WTC11 (cell line): ENCODE measurements at regions not wholly inside any gene's neighbourhood (a gene's known extent, or its start where the extent isn't known, plus 50 kb on each side); places are given as distances from the start of the nearest gene placed in this dataset.

Experiments used
- CBFB ChIP-seq: sonication (generic); formaldehyde crosslinking; IDR thresholded peaks from 2 replicates; pipeline ENCODE4 v1.8.1; 2022; ENCODE audit warnings: mild to moderate bottlenecking, low read depth, missing genetic modification reagents
- FOXK1 ChIP-seq: sonication (generic); formaldehyde crosslinking; IDR thresholded peaks from 2 replicates; pipeline ENCODE4 v1.8.0; 2022; ENCODE audit warnings: mild to moderate bottlenecking, moderate library complexity, missing genetic modification reagents
- MXD4 ChIP-seq: fragments of 250-450 bp; sonication (Bioruptor Pico); IDR thresholded peaks from 2 replicates; pipeline ENCODE4 v1.8.0; 2021; ENCODE audit warnings: mild to moderate bottlenecking, moderate library complexity, borderline replicate concordance
- MYBL2 ChIP-seq: sonication (generic); formaldehyde crosslinking; IDR thresholded peaks from 2 replicates; pipeline ENCODE4 v1.8.1; 2023; ENCODE audit warnings: mild to moderate bottlenecking, moderate library complexity, missing genetic modification reagents
- ZNF317 ChIP-seq: sonication (generic); formaldehyde crosslinking; IDR thresholded peaks from 2 replicates; pipeline ENCODE4 v1.8.1; 2023; ENCODE audit warnings: low read depth, mild to moderate bottlenecking, moderate library complexity, missing genetic modification reagents, borderline replicate concordance
- TF ChIP-seq, protein P1 (sequence below): sonication (generic); formaldehyde crosslinking; IDR thresholded peaks from 2 replicates; pipeline ENCODE4 v1.8.1; 2023; ENCODE audit warnings: mild to moderate bottlenecking, missing genetic modification reagents, moderate library complexity
- TF ChIP-seq, protein P2 (sequence below): sonication (generic); formaldehyde crosslinking; IDR thresholded peaks from 2 replicates; pipeline ENCODE4 v1.8.0; 2022; ENCODE audit warnings: mild to moderate bottlenecking, missing genetic modification reagents
- TF ChIP-seq, protein P3 (sequence below): sonication (generic); formaldehyde crosslinking; IDR thresholded peaks from 2 replicates; pipeline ENCODE4 v1.8.1; 2022; ENCODE audit warnings: low read depth, mild to moderate bottlenecking, moderate library complexity, missing genetic modification reagents, borderline replicate concordance
- TF ChIP-seq, protein P4 (sequence below): fragments of 200-600 bp; IDR thresholded peaks from 2 replicates; pipeline ENCODE4 v1.8.0; 2022; ENCODE audit warnings: antibody characterized with exemption
- TF ChIP-seq, protein P5 (sequence below): sonication (generic); formaldehyde crosslinking; IDR thresholded peaks from 2 replicates; pipeline ENCODE4 v1.8.1; 2022; ENCODE audit warnings: mild to moderate bottlenecking, missing genetic modification reagents, moderate library complexity, borderline replicate concordance
- TF ChIP-seq, protein P6 (sequence below): fragments of 250-450 bp; sonication (Bioruptor Pico); IDR thresholded peaks from 2 replicates; pipeline ENCODE4 v2.1.2; 2022; ENCODE audit warnings: mild to moderate bottlenecking, moderate library complexity
- TF ChIP-seq, protein P7 (sequence below): sonication (generic); formaldehyde crosslinking; IDR thresholded peaks from 2 replicates; pipeline ENCODE4 v1.8.1; 2022; ENCODE audit warnings: missing genetic modification reagents, borderline replicate concordance
- TF ChIP-seq, protein P8 (sequence below): fragments of 250-450 bp; sonication (Bioruptor Pico); IDR thresholded peaks from 2 replicates; pipeline ENCODE4 v1.9.0; 2021; ENCODE audit warnings: mild to moderate bottlenecking

DNA sequence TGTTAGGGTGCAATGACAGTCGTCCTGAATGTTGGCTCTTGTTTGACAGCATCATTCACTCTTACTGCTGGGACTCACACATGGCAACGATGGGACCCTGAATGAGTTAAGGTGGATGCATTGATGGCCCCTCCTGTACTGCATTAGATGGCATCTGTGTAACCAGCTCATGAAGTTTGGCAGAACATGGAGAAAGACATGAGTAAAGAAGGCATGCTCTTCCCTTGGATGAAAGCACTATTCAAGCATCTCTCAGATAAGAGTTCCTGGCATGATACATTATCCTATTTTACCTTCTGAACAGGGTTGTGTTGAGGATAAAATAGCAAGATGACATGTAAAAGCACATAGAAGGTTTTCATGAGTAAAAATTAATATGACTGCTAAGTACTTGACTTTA is 142.2 kb upstream of the GAS1 start:
- TF ChIP-seq MXD4 (CRISPR knock-in tag) (no peak), CBFB (CRISPR knock-in tag) (no peak), MYBL2 (CRISPR knock-in tag) (no peak), FOXK1 (CRISPR knock-in tag) (no peak), ZNF317 (CRISPR knock-in tag) (no peak)
- TF ChIP-seq, protein P1, sequence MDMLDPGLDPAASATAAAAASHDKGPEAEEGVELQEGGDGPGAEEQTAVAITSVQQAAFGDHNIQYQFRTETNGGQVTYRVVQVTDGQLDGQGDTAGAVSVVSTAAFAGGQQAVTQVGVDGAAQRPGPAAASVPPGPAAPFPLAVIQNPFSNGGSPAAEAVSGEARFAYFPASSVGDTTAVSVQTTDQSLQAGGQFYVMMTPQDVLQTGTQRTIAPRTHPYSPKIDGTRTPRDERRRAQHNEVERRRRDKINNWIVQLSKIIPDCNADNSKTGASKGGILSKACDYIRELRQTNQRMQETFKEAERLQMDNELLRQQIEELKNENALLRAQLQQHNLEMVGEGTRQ (CRISPR knock-in tag): no peak
- TF ChIP-seq, protein P2, sequence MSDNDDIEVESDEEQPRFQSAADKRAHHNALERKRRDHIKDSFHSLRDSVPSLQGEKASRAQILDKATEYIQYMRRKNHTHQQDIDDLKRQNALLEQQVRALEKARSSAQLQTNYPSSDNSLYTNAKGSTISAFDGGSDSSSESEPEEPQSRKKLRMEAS (CRISPR knock-in tag): no peak
- TF ChIP-seq, protein P3, sequence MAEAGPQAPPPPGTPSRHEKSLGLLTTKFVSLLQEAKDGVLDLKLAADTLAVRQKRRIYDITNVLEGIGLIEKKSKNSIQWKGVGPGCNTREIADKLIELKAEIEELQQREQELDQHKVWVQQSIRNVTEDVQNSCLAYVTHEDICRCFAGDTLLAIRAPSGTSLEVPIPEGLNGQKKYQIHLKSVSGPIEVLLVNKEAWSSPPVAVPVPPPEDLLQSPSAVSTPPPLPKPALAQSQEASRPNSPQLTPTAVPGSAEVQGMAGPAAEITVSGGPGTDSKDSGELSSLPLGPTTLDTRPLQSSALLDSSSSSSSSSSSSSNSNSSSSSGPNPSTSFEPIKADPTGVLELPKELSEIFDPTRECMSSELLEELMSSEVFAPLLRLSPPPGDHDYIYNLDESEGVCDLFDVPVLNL: no peak
- TF ChIP-seq, protein P4, sequence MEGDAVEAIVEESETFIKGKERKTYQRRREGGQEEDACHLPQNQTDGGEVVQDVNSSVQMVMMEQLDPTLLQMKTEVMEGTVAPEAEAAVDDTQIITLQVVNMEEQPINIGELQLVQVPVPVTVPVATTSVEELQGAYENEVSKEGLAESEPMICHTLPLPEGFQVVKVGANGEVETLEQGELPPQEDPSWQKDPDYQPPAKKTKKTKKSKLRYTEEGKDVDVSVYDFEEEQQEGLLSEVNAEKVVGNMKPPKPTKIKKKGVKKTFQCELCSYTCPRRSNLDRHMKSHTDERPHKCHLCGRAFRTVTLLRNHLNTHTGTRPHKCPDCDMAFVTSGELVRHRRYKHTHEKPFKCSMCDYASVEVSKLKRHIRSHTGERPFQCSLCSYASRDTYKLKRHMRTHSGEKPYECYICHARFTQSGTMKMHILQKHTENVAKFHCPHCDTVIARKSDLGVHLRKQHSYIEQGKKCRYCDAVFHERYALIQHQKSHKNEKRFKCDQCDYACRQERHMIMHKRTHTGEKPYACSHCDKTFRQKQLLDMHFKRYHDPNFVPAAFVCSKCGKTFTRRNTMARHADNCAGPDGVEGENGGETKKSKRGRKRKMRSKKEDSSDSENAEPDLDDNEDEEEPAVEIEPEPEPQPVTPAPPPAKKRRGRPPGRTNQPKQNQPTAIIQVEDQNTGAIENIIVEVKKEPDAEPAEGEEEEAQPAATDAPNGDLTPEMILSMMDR: no peak
- TF ChIP-seq, protein P5, sequence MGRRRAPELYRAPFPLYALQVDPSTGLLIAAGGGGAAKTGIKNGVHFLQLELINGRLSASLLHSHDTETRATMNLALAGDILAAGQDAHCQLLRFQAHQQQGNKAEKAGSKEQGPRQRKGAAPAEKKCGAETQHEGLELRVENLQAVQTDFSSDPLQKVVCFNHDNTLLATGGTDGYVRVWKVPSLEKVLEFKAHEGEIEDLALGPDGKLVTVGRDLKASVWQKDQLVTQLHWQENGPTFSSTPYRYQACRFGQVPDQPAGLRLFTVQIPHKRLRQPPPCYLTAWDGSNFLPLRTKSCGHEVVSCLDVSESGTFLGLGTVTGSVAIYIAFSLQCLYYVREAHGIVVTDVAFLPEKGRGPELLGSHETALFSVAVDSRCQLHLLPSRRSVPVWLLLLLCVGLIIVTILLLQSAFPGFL: no peak
- TF ChIP-seq, protein P6, sequence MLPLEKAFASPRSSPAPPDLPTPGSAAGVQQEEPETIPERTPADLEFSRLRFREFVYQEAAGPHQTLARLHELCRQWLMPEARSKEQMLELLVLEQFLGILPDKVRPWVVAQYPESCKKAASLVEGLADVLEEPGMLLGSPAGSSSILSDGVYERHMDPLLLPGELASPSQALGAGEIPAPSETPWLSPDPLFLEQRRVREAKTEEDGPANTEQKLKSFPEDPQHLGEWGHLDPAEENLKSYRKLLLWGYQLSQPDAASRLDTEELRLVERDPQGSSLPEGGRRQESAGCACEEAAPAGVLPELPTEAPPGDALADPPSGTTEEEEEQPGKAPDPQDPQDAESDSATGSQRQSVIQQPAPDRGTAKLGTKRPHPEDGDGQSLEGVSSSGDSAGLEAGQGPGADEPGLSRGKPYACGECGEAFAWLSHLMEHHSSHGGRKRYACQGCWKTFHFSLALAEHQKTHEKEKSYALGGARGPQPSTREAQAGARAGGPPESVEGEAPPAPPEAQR (CRISPR knock-in tag): no peak
- TF ChIP-seq, protein P7, sequence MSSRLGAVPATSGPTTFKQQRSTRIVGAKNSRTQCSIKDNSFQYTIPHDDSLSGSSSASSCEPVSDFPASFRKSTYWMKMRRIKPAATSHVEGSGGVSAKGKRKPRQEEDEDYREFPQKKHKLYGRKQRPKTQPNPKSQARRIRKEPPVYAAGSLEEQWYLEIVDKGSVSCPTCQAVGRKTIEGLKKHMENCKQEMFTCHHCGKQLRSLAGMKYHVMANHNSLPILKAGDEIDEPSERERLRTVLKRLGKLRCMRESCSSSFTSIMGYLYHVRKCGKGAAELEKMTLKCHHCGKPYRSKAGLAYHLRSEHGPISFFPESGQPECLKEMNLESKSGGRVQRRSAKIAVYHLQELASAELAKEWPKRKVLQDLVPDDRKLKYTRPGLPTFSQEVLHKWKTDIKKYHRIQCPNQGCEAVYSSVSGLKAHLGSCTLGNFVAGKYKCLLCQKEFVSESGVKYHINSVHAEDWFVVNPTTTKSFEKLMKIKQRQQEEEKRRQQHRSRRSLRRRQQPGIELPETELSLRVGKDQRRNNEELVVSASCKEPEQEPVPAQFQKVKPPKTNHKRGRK (CRISPR knock-in tag): no peak
- TF ChIP-seq, protein P8, sequence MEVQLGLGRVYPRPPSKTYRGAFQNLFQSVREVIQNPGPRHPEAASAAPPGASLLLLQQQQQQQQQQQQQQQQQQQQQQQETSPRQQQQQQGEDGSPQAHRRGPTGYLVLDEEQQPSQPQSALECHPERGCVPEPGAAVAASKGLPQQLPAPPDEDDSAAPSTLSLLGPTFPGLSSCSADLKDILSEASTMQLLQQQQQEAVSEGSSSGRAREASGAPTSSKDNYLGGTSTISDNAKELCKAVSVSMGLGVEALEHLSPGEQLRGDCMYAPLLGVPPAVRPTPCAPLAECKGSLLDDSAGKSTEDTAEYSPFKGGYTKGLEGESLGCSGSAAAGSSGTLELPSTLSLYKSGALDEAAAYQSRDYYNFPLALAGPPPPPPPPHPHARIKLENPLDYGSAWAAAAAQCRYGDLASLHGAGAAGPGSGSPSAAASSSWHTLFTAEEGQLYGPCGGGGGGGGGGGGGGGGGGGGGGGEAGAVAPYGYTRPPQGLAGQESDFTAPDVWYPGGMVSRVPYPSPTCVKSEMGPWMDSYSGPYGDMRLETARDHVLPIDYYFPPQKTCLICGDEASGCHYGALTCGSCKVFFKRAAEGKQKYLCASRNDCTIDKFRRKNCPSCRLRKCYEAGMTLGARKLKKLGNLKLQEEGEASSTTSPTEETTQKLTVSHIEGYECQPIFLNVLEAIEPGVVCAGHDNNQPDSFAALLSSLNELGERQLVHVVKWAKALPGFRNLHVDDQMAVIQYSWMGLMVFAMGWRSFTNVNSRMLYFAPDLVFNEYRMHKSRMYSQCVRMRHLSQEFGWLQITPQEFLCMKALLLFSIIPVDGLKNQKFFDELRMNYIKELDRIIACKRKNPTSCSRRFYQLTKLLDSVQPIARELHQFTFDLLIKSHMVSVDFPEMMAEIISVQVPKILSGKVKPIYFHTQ (CRISPR knock-in tag): no peak
